Keratinocyte (primary cell): ENCODE measurements at regions not wholly inside any gene's neighbourhood (a gene's known extent, or its start where the extent isn't known, plus 50 kb on each side); places are given as distances from the start of the nearest gene placed in this dataset.

ENCODE experiments used
- CTCF ChIP-seq, 3 experiments: IDR thresholded peaks in 1 of 3; conservative IDR thresholded peaks in 1 of 3; optimal IDR thresholded peaks in 1 of 3; 2 replicates in 2 of 3; 3 replicates in 1 of 3; pipeline versions ENCODE3 to v1.5.1; 2011; ENCODE audit warnings: low read length in 3 of 3, mild to moderate bottlenecking in 3 of 3, moderate library complexity in 2 of 3, control low read depth in 1 of 3, inconsistent platforms in 1 of 3; ENCODE audit not compliant: insufficient read depth in 2 of 3; ENCODE audit errors: extremely low read depth in 1 of 3
- EZH2 ChIP-seq: IDR thresholded peaks from one replicate; pipeline ENCODE4 v1.6.1; 2012; ENCODE audit warnings: inconsistent platforms, mild to moderate bottlenecking, low read length, moderate library complexity

DNA sequence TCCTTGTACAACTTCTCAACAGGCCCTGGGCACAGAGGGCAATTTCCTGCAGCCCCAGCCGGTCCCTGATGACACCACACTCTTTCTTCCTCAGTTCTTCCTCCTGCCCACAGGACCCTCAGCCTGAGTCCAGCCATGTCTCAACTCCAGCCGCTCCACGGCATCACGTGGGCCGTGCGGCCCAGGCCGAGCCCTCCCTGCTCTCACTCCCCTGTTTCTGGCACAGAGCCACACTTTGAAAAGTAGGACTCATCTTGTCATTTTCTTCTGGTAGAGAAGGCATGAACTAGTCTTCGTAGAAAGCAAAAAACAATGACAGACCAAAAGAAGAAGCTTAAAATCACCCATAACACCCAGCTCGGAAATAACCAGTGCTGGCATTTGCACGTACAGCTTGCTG is 404.7 kb upstream of the IRX1 start:
- TF ChIP-seq CTCF (optimal IDR thresholded peaks at IDR 0.05 in 1 of 3, IDR thresholded peaks at IDR 0.05 in 1 of 3, conservative IDR thresholded peaks at IDR 0.05 in 1 of 3; ENCODE audit: extremely low read depth in 1 of 3, insufficient read depth in 2 of 3, low read length in 3 of 3) (no peak), EZH2 (no peak)
